HL-60 (cell line): ENCODE measurements at regions not wholly inside any gene's neighbourhood (a gene's known extent, or its start where the extent isn't known, plus 50 kb on each side); places are given as distances from the start of the nearest gene placed in this dataset.

Source experiments
- CTCF ChIP-seq: IDR thresholded peaks from one replicate; pipeline ENCODE4 v1.5.1; 2011; ENCODE audit warnings: low read length, control low read depth, inconsistent platforms; ENCODE audit not compliant: insufficient read depth
- GABPA ChIP-seq: IDR thresholded peaks from 2 replicates; pipeline ENCODE4 v1.6.1; 2012; ENCODE audit warnings: low read depth
- POLR2AphosphoS5 ChIP-seq: IDR thresholded peaks from 2 replicates; pipeline ENCODE4 v1.6.1; 2012; ENCODE audit warnings: low read depth
- SPI1 ChIP-seq: IDR thresholded peaks from 2 replicates; pipeline ENCODE4 v1.6.1; 2012; ENCODE audit warnings: low read depth, mild to moderate bottlenecking, borderline replicate concordance
- TF ChIP-seq, protein P1 (sequence below): IDR thresholded peaks from 2 replicates; pipeline ENCODE4 v1.6.1; 2012; ENCODE audit warnings: low read depth; ENCODE audit not compliant: insufficient replicate concordance

DNA sequence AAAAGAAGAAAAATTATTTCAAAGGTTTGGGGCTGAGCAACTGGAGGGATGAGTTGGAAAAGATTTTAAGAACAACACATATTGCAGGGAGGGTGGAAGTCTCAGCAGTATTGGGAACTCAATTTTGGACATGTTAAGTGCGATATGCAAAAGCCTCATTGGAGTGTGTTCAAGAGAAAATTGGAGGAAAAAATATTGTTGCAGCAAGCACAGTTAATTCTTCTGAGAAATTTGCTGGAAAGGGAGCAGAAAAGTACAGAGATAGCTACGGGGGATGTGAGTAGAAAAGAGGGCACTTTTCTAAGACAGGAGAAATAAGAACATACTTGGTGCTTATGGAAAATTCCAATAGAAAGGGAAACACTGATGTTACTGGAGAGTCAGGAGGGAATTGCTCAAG is 59.8 kb upstream of the MAGI2 start:
- TF ChIP-seq CTCF (no peak), POLR2AphosphoS5 (no peak), GABPA (no peak), SPI1 (no peak)
- TF ChIP-seq, protein P1, sequence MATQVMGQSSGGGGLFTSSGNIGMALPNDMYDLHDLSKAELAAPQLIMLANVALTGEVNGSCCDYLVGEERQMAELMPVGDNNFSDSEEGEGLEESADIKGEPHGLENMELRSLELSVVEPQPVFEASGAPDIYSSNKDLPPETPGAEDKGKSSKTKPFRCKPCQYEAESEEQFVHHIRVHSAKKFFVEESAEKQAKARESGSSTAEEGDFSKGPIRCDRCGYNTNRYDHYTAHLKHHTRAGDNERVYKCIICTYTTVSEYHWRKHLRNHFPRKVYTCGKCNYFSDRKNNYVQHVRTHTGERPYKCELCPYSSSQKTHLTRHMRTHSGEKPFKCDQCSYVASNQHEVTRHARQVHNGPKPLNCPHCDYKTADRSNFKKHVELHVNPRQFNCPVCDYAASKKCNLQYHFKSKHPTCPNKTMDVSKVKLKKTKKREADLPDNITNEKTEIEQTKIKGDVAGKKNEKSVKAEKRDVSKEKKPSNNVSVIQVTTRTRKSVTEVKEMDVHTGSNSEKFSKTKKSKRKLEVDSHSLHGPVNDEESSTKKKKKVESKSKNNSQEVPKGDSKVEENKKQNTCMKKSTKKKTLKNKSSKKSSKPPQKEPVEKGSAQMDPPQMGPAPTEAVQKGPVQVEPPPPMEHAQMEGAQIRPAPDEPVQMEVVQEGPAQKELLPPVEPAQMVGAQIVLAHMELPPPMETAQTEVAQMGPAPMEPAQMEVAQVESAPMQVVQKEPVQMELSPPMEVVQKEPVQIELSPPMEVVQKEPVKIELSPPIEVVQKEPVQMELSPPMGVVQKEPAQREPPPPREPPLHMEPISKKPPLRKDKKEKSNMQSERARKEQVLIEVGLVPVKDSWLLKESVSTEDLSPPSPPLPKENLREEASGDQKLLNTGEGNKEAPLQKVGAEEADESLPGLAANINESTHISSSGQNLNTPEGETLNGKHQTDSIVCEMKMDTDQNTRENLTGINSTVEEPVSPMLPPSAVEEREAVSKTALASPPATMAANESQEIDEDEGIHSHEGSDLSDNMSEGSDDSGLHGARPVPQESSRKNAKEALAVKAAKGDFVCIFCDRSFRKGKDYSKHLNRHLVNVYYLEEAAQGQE = no peak
